BLaER1 (cell line): ENCODE measurements at regions not wholly inside any gene's neighbourhood (a gene's known extent, or its start where the extent isn't known, plus 50 kb on each side); places are given as distances from the start of the nearest gene placed in this dataset.

Experiments
- H3K27ac ChIP-seq: shearing (Covaris generic); formaldehyde crosslinking; 2 replicates; pipeline ENCODE4 v1.8.1; 2022
- H3K27me3 ChIP-seq: shearing (Covaris generic); formaldehyde crosslinking; 2 replicates; pipeline ENCODE4 v1.8.1; 2022
- H3K36me3 ChIP-seq: shearing (Covaris generic); formaldehyde crosslinking; 2 replicates; pipeline ENCODE4 v1.8.1; 2022
- H3K4me1 ChIP-seq: shearing (Covaris generic); formaldehyde crosslinking; 2 replicates; pipeline ENCODE4 v1.8.1; 2022
- H3K4me2 ChIP-seq: shearing (Covaris generic); formaldehyde crosslinking; 2 replicates; pipeline ENCODE4 v1.8.1; 2022
- H3K4me3 ChIP-seq: shearing (Covaris generic); formaldehyde crosslinking; 2 replicates; pipeline ENCODE4 v1.8.1; 2022
- H3K9ac ChIP-seq: shearing (Covaris generic); formaldehyde crosslinking; 2 replicates; pipeline ENCODE4 v1.8.1; 2022
- H3K9me3 ChIP-seq: shearing (Covaris generic); formaldehyde crosslinking; 2 replicates; pipeline ENCODE4 v1.8.1; 2022
- H4K20me1 ChIP-seq: shearing (Covaris generic); formaldehyde crosslinking; 2 replicates; pipeline ENCODE4 v1.8.1; 2022
- Cebpa-rat ChIP-seq: shearing (Covaris generic); IDR thresholded peaks from 2 replicates; pipeline ENCODE4 v1.8.1; 2022

DNA sequence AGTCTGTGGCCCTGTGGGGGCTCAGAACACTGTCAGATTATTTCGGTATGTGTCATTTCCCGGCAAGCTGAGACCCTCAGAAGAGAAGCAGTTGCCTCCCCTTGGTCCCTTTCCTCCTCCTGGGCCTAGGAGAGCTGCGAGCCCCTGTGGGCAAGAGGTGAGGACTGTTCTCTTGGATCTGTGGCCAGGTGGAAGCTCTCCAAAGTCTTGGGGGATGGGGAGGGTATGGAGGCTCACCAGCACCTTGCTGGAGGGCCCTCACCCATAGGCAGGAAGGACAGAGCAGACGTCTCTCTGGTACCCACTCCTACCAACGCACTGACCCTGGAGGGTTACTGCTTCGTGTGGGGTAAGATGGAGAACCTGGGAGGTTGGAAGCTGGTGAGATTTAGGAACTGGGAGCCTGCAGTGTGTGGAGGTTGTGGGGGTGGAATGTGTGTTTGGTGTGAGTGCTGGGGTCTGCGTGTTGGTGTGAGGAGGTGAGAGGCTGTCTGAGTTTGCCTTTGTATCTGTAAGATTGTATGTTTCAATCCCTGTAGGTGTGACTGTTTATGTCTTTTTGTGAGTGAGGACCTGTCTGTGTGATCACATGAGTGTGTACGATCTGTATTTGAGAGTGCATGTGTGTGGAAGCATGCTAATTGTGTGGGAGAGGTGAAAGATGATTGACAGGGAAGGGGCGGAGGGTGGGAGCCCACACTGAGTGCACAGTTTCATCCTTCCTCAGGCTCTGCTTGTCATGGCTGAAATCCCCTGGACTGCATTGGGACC, 52.4 kb upstream of the PSD2 start:
- H3K4me3 ChIP-seq = peak overlapping the region; percentile 43; the same call in 1 of the 2 replicates
- peak overlapping the region; percentile 78 for H3K9ac ChIP-seq
- peaks cover 97% of the 10 kb centered on the region for H3K4me1 ChIP-seq
- H3K27ac ChIP-seq = peak overlapping the region; percentile 97
- no peaks in the 10 kb centered on the region for H3K27me3 ChIP-seq
- peak overlapping the region; percentile 99 for H3K4me2 ChIP-seq
- no peaks in the 10 kb centered on the region for H3K9me3 ChIP-seq
- no peaks in the 10 kb centered on the region for H3K36me3 ChIP-seq
- no peaks in the 10 kb centered on the region for H4K20me1 ChIP-seq
- no peak for TF ChIP-seq Cebpa-rat

DNA sequence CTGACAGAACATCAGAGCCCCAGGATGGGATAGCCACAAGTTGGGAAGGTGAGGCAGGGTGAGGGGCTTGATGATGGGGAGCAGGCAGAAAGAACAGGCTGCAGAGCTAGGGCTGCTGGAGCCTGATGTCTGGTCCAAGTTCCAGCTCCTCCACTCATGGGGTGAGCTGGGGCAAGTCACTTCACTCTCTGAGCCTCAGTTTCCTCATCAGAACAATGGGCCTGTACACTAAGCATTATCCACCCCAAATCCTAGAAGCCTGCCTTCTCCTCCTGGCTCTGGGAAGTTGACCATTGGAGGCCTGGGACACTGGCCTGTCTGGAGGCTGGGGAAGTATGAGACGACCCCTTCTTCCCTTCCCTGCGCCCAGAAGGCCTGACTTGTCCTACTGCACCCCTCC, 51.8 kb upstream of the PSD2 start:
- TF ChIP-seq Cebpa-rat = no peak
- H3K4me2 ChIP-seq = peak overlapping the region; percentile 99
- H3K27ac ChIP-seq = peak overlapping the region; percentile 97
- peak overlapping the region; percentile 78; the same call in 1 of the 2 replicates for H3K9ac ChIP-seq
- H4K20me1 ChIP-seq = no peaks in the 10 kb centered on the region
- no peaks in the 10 kb centered on the region for H3K9me3 ChIP-seq
- peak overlapping the region; percentile 30; the same call in 1 of the 2 replicates for H3K4me3 ChIP-seq
- no peaks in the 10 kb centered on the region for H3K27me3 ChIP-seq
- H3K36me3 ChIP-seq = no peaks in the 10 kb centered on the region
- peaks cover 97% of the 10 kb centered on the region for H3K4me1 ChIP-seq

- H3K9ac ChIP-seq = peak overlapping the region; percentile 78; the same call in 1 of the 2 replicates
- no peaks in the 10 kb centered on the region for H3K36me3 ChIP-seq
- peak overlapping the region; percentile 99 for H3K4me2 ChIP-seq
- H3K4me1 ChIP-seq = peaks cover 97% of the 10 kb centered on the region
- H4K20me1 ChIP-seq = no peaks in the 10 kb centered on the region
- peak overlapping the region; percentile 97 for H3K27ac ChIP-seq
- no peak for TF ChIP-seq Cebpa-rat
- no peaks in the 10 kb centered on the region for H3K9me3 ChIP-seq
- H3K4me3 ChIP-seq = peak overlapping the region; percentile 30; the same call in 1 of the 2 replicates
- H3K27me3 ChIP-seq = no peaks in the 10 kb centered on the region
Measured at GRCh38 chr5:139744471-139745131, 51.0 kb upstream of the PSD2 start.

- no peak for TF ChIP-seq Cebpa-rat
- no peaks in the 10 kb centered on the region for H3K9me3 ChIP-seq
- H3K4me1 ChIP-seq = peaks cover 97% of the 10 kb centered on the region
- H3K27ac ChIP-seq = peak overlapping the region; percentile 97
- no peaks in the 10 kb centered on the region for H3K36me3 ChIP-seq
- peak overlapping the region; percentile 17; the same call in 1 of the 2 replicates for H3K9ac ChIP-seq
- H3K4me2 ChIP-seq = peak overlapping the region; percentile 99
- no peaks in the 10 kb centered on the region for H4K20me1 ChIP-seq
- peak overlapping the region; percentile 63; the same call in 1 of the 2 replicates for H3K4me3 ChIP-seq
- H3K27me3 ChIP-seq = no peaks in the 10 kb centered on the region
Measured at GRCh38 chr5:139745132-139745799, 50.3 kb upstream of the PSD2 start.

GRCh38 chr5:139745800-139746690, 49.6 kb upstream of the PSD2 start:
- H3K9ac ChIP-seq = peak overlapping the region; percentile 81
- no peaks in the 10 kb centered on the region for H4K20me1 ChIP-seq
- no peaks in the 10 kb centered on the region for H3K9me3 ChIP-seq
- TF ChIP-seq Cebpa-rat = no peak
- H3K4me2 ChIP-seq = peak overlapping the region; percentile 99
- H3K36me3 ChIP-seq = no peaks in the 10 kb centered on the region
- peaks cover 97% of the 10 kb centered on the region for H3K4me1 ChIP-seq
- H3K27me3 ChIP-seq = no peaks in the 10 kb centered on the region
- peak overlapping the region; percentile 97 for H3K27ac ChIP-seq
- H3K4me3 ChIP-seq = peak overlapping the region; percentile 63
